ENCODE measurements at regions not wholly inside any gene's neighbourhood (a gene's known extent, or its start where the extent isn't known, plus 50 kb on each side); places are given as distances from the start of the nearest gene placed in this dataset.
"Not testable (repeated sequence)": the region's sequence is repeated elsewhere in the genome, so short reads cannot be mapped to it uniquely, and the experiment has no call there.

DNA sequence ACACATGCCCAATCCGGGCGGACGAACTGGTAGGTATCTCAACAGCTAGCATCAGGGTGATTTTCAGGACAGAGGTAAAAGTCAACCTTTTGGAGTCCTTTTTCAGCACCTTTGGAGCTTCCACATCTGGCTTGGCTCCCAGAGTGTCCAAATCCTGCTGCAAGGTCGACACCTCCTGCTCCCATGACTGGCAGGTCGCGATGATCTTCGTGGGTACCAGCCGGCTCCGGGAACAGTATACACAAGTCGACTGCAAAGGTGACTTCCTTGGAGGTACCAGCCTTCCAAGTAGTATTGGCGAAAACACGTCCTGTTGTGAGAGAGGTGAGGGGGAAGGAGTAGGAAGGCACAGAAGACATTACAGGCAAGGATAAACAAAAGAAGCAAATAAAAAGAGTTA lies 672.7 kb downstream of the TMEM121 start:
- no peak for DNase-seq

GRCh38 chr14:106200541-106201315 lies 674.3 kb downstream of the TMEM121 start:
- no peak for DNase-seq

GRCh38 chr14:106201376-106201775 lies 675.0 kb downstream of the TMEM121 start:
- no peak for DNase-seq

DNA sequence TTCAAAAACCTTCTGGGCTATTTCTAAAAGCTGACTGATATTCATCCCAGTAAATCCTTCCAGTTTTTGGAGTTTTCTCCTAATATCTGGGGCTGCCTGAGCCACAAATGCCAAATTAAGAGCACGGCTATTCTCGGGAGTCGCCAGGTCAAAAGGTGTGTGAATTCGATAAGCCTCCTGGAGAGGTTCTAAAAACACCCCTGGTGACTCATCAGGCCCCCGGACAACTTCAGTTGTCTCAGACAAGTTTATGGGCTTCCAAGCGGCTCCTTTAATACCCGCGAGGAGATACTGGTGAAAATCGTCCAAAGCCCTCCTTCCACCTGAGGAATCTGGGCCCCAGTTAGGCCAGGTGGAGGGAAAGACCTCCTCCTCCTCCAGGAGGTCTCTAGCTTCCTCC lies 677.1 kb downstream of the TMEM121 start:
- DNase-seq = no peak

GRCh38 chr14:106204063-106204462 lies 677.7 kb downstream of the TMEM121 start:
- no peak for DNase-seq

DNA sequence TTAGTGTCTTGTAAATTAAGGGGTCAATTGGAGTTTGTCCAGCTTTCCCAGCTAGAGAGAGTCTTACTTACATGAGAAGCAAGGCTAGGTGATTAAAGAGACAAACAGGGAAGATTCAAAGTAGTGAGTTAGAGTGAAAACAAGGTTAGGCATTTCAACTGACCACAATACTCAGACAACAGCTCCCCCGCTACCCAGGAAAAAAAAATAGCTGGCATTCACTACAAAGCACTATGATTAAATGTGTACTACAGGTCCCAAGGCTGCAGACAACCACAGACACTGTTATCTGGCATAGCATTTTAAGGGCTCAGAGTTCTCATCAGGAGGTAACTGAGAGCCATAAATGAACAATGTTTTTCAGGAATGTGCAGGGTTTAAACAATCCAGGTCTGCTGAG lies 680.9 kb downstream of the TMEM121 start:
- DNase-seq = no peak

- no peak for DNase-seq
Measured at GRCh38 chr14:106208794-106209193, 682.4 kb downstream of the TMEM121 start.

GRCh38 chr14:106209755-106210154 lies 683.4 kb downstream of the TMEM121 start:
- DNase-seq = peak; percentile 52

DNA sequence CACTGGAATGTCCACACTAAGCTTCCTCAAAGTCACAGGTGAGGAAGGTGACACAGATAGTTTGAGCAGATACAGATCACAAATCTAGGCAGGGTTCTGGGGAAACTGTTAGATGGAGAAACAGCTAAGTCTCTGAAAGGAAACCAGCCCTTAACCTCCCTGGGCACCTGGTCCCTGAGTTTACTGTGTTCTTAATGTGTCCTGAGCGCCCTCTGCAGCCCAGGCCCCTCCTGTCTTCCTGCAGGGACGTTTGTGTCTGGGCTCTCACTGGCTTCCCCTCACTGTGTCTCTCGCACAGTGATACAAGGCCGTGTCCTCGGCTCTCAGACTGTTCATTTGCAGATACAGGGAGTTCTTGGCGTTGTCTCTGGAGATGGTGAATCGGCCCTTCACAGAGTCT lies 684.3 kb downstream of the TMEM121 start:
- no peak for DNase-seq

DNA sequence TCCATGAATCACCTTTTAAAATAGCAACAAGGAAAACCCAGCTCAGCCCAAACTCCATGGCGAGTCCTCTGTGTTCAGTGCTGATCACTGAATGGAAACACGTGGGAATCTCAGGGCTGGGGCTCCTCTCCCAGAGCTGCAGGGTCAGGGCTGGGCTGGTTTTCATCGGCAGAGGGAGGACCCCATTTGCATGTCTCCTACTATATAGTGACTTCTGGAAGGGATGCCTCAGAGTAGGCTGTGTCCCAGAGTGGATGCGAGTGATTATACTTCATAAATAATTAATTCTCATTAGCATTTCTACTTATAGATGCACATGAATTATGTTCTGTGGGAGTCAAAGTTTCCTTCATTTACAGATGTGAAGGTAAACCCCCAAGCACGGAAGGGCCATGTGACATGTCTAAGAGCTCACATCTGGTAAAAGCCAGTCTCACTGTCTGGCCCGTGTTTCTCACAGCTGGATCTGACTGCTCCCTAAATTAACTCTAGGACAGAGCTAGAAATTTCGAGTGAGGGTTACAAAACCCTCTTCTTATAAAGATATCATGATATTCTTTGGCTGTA lies 685.0 kb downstream of the TMEM121 start:
- DNase-seq = no peak

DNA sequence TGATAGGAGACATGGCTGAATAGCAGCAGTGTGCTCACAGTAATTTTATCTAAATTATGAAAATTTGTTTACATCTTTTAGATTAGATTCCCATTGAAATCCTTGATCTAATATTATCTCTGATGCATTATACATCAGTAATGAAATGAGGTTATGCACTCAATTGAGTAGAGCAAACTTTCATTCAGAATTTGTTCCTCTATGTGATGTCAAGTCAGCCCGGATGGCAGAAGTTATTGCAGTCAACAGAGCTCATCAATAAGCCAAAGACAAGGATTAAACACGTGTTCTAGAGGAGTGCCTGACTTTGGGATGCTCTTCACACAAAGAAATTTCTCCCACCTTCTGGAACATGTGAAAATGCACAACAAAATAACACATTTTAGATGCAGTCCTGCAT lies 688.8 kb downstream of the TMEM121 start:
- DNase-seq = no peak

DNA sequence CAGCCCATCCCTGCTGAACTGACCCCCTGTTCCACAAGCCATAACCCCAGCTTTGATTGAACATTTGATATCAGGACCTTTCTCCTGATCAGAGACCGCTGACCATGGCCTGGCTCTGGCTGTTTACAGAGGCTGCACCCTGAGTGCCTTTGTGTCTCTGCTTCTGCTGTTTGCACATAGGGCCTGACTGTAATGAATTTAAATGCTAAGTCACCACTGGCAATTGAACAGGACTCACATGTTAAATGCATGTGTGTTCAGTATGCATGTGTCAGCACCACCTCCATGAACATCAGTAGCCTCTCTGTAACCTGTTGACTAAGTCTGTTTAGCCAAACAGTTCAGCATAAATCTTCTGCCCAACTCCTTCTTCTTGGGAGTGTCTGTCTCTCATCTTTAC lies 690.3 kb downstream of the TMEM121 start:
- no peak for DNase-seq

DNA sequence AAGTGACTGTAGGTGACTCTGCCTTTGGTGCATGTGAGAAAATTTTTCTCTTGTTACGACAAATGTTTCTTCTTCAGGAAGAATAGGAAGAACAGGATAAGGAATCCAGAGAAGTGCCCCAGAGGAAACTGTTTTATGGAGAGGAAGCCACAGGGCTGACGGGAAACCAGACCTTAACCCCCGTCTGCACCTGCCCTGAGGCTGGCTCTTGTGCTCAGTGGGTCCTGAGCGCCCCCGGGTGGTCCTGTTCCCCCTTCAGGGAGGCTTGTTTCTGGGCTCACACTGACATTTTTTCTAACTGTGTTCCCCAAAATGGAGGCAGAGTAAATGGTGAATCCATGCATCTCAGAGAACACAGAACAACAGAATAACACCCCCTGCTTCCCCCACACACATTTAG lies 691.8 kb downstream of the TMEM121 start:
- DNase-seq = no peak

DNA sequence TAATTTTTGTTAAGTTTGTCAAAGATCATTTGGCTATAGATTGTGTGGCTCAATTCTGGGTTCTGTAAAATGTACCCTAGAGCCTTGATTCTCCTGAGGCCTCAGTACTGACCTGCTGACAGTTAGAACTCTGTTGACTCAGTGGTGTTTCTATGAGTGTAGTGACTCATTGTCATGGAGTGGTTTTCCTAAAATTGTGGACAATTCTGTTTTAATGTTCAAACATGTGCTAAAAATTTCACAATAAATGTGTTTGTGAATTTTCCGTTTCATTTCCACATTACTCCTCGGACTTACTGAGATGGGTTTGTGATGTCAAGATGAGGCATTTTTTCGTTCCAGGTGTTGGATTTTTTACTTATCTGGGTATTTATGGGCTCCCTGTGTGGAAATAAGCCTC lies 695.9 kb downstream of the TMEM121 start:
- DNase-seq = no peak

DNA sequence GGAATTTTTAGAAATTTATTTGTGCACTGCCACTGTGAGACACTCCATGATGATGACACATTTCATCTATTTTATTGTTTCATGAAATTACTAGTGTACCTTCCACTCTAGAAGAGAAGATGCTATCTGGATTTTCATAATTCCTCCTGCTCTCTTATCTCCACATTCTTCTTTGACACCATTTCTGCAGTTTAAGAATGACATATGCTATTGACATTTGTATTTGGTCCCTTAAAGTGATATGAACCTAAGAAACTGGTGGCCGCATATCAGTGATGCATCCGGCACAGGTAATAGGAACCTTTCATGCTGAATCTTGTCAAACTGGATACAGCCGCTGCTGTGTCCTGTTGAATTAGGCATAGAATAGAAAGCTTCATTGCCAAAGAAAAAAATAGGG lies 696.3 kb downstream of the TMEM121 start:
- no peak for DNase-seq

DNA sequence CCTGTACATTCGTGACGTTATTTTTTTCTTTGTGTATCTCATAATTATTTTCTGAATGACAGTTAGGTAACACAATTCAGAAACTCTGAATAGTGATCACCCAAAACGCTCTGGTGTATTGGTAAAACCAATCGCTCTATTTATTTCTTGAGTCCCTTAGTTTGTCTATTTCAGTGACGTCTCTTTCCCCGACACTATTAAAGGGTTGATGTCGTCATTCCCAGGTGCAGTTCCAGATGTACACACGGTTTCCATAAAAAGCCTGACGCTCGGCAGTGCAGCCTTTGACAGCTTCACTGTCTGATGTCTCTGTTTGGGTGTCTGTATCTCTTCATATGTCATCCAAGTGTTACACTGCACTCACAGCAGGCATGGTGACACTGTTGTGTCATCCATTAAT lies 701.4 kb downstream of the TMEM121 start:
- DNase-seq = no peak

DNA sequence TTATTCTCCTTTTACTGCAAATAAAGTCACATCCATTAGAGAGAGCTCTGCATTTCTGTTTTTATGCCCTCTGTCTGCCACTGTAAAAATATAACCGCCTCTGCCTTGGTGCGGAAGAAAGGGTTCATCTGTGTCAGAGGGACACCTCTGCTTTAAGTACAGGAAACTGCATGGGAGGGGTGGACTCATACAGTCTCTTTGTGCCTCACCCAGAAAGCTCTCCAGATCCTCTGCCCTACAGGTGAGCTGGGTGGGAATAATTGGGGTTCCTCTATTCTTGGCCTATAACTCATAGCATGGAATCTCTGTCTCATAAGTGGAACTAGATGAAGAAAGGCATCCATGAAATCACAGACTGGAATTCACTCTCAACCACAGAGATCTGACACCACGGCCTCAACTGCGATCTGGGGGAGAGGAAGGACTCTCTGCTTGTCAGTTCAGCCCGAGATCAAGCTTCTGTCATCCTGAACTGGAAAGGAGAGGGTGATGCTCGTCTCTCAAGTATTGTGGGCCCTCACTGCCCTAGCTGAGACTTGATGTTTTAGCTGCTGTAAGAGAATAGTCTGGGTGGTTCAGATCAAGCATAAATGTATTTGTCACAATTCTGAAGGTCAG lies 702.3 kb downstream of the TMEM121 start:
- DNase-seq = peak; percentile 29

- DNase-seq = no peak
Measured at GRCh38 chr14:106230071-106230470, 703.7 kb downstream of the TMEM121 start.

- not testable (repeated sequence) for DNase-seq
Measured at GRCh38 chr14:106233191-106233590, 706.8 kb downstream of the TMEM121 start.

DNA sequence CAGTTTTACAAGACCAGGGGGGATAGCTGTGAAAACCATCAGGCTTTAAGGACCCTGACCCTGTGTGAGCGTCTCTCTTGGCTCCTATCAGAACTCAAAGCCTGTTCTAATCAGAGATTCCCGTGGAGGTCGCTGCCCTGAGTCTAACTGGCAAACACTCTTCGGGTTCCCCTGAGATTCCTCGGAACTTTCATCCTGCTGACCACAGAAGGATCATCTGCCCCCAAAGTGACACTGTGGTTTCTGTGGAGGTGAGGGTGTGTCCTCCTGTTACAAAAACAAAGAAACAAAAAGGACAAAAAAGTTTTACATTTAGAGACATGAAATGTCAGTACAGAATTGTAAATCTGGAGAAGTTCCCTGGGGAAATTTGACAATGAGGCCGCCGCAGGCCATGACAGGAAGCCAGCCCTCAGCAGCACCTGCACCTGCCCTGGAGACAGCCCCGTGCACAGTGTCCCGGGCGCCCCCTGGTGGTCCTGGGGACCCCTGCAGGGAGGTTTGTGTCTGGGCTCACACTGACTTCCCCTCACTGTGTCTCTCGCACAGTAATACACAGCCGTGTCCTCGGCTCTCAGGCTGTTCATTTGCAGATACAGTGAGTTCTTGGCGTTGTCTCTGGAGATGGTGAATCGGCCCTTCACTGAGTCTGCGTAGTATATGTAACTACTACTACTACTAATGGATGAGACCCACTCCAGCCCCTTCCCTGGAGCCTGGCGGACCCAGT lies 708.3 kb downstream of the TMEM121 start:
- DNase-seq = peak; percentile 25

DNA sequence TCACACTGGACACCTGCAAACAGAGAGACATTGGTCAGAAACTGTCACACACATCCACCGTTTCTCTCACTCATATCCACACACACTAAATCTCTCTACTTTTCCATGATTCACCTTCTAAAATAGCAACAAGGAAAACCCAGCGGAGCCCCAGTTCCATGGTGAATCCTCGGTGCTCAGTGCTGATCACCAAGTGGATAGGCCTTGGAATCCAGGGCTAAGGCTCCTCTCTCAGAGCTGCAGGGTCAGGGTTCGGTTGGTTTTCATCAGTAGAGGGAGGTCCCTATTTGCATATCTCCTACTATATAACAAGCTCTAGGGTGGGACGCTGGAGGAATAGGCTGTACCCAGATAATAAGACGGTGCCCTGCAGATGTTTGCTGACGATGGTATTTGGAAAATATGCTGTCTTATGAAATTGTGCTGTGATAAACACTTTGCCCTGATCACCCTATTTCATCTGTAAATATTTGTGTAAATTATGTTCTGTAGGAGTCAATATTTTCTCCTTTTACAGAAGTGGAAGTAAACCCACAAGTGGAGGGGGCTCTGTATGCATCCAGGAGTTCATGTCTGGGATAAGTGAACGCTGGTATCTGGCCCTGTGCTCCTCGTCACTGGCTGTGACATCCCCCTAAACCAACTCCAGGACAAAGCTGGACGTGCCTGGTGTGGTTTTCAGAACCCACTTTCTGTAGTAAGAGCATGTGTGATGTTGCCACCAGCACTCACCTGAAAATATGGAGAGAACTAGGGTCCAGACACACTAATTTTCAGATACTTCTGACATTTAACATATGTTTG lies 709.2 kb downstream of the TMEM121 start:
- no peak for DNase-seq

DNA sequence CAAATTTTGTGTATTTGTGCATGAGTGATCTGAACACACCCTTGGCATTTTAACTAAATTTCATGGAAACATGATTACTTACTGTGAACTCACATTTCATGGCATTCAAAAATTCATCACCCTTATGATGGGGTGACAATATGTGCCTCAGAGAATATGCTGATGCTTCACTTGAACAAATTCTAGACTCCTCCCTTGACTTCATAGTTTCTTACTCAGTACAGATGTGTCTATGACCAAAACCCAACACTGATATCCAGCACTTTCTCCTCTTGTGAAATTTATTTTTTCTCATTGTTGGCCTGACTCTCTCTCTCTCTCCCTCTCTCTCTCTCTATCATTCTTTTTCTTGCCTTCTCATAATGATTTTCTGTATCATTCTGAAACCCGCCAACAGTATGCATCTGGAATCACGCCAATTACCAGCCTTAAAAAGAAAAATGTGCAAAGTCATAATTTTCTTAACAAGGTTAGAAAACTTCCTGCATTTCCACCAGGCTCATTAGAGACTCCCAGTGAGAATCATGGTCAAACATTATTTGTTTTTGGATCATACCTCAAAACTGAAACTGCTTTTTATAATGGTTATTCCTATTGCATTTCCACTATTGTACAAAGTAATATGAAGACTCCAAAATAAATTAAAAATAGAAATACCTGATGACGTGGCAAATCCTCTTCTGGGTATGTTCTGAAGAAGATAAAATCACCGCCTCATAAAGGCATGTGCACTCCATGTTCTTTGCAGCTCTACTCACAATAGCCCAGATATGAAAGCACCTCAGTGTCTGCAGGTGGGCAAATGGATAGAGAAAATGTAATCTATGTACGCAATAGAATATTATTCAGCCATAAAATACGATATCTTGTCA lies 722.2 kb downstream of the TMEM121 start:
- no peak for DNase-seq
